ENCODE measurements at regions not wholly inside any gene's neighbourhood (a gene's known extent, or its start where the extent isn't known, plus 50 kb on each side); places are given as distances from the start of the nearest gene placed in this dataset.
"Not testable (repeated sequence)": the region's sequence is repeated elsewhere in the genome, so short reads cannot be mapped to it uniquely, and the experiment has no call there.

GRCh38 chr1:113269168-113269963, 120.9 kb upstream of the MAGI3 start:
- no peak for DNase-seq

- no peak for DNase-seq
Measured at GRCh38 chr1:113271039-113271438, 119.3 kb upstream of the MAGI3 start.

- DNase-seq = no peak
Measured at GRCh38 chr1:113275083-113275482, 115.2 kb upstream of the MAGI3 start.

GRCh38 chr1:113275691-113276090, 114.6 kb upstream of the MAGI3 start:
- no peak for DNase-seq

GRCh38 chr1:113276507-113276906, 113.8 kb upstream of the MAGI3 start:
- no peak for DNase-seq

- no peak for DNase-seq
Measured at GRCh38 chr1:113278371-113278770, 111.9 kb upstream of the MAGI3 start.

- DNase-seq = no peak
Measured at GRCh38 chr1:113278777-113279176, 111.5 kb upstream of the MAGI3 start.

- no peak for DNase-seq
Measured at GRCh38 chr1:113279776-113280391, 110.4 kb upstream of the MAGI3 start.

- no peak for DNase-seq
Measured at GRCh38 chr1:113280581-113280980, 109.7 kb upstream of the MAGI3 start.

GRCh38 chr1:113281550-113281949, 108.8 kb upstream of the MAGI3 start:
- no peak for DNase-seq

GRCh38 chr1:113282008-113282892, 108.1 kb upstream of the MAGI3 start:
- DNase-seq = no peak

GRCh38 chr1:113282893-113283285, 107.4 kb upstream of the MAGI3 start:
- no peak for DNase-seq

- no peak for DNase-seq
Measured at GRCh38 chr1:113283914-113284313, 106.4 kb upstream of the MAGI3 start.

- no peak for DNase-seq
Measured at GRCh38 chr1:113286156-113286555, 104.2 kb upstream of the MAGI3 start.

- DNase-seq = no peak
Measured at GRCh38 chr1:113291777-113292602, 98.3 kb upstream of the MAGI3 start.

GRCh38 chr1:113292603-113293255, 97.6 kb upstream of the MAGI3 start:
- DNase-seq = no peak

GRCh38 chr1:113293256-113293626, 97.1 kb upstream of the MAGI3 start:
- DNase-seq = no peak

GRCh38 chr1:113297749-113298148, 92.6 kb upstream of the MAGI3 start:
- no peak for DNase-seq

- DNase-seq = no peak
Measured at GRCh38 chr1:113298941-113299340, 91.4 kb upstream of the MAGI3 start.

- DNase-seq = no peak
Measured at GRCh38 chr1:113302636-113303035, 87.7 kb upstream of the MAGI3 start.

GRCh38 chr1:113303267-113303666, 87.0 kb upstream of the MAGI3 start:
- no peak for DNase-seq

GRCh38 chr1:113305029-113305428, 85.3 kb upstream of the MAGI3 start:
- DNase-seq = not testable (repeated sequence)

Measured in NCI-H2171 (cell line).